ENCODE measurements at regions not wholly inside any gene's neighbourhood (a gene's known extent, or its start where the extent isn't known, plus 50 kb on each side); places are given as distances from the start of the nearest gene placed in this dataset.
"Not testable (repeated sequence)": the region's sequence is repeated elsewhere in the genome, so short reads cannot be mapped to it uniquely, and the experiment has no call there.

GRCh38 chr9:79037338-79037737, 534.4 kb upstream of the TLE4 start:
- DNase-seq, result no peak

- DNase-seq, result no peak
Observed at GRCh38 chr9:79040671-79041070, 531.1 kb upstream of the TLE4 start.

- no peak for DNase-seq
Observed at GRCh38 chr9:79041266-79041665, 530.5 kb upstream of the TLE4 start.

GRCh38 chr9:79043916-79044315, 527.8 kb upstream of the TLE4 start:
- DNase-seq, result no peak

GRCh38 chr9:79046401-79046800, 525.4 kb upstream of the TLE4 start:
- no peak for DNase-seq

- no peak for DNase-seq
Observed at GRCh38 chr9:79049371-79049770, 522.4 kb upstream of the TLE4 start.

GRCh38 chr9:79053598-79053997, 518.2 kb upstream of the TLE4 start:
- no peak for DNase-seq

GRCh38 chr9:79054500-79054899, 517.3 kb upstream of the TLE4 start:
- DNase-seq, result no peak

GRCh38 chr9:79056041-79056440, 515.7 kb upstream of the TLE4 start:
- DNase-seq, result no peak

- DNase-seq, result no peak
Observed at GRCh38 chr9:79057576-79057975, 514.2 kb upstream of the TLE4 start.

GRCh38 chr9:79060766-79061165, 511.0 kb upstream of the TLE4 start:
- no peak for DNase-seq

GRCh38 chr9:79061752-79062616, 509.8 kb upstream of the TLE4 start:
- no peak for DNase-seq

- no peak for DNase-seq
Observed at GRCh38 chr9:79073201-79073600, 498.6 kb upstream of the TLE4 start.

GRCh38 chr9:79080536-79080935, 491.2 kb upstream of the TLE4 start:
- DNase-seq, result no peak

- no peak for DNase-seq
Observed at GRCh38 chr9:79083621-79084020, 488.1 kb upstream of the TLE4 start.

- DNase-seq, result no peak
Observed at GRCh38 chr9:79087133-79087532, 484.6 kb upstream of the TLE4 start.

GRCh38 chr9:79089054-79089560, 482.7 kb upstream of the TLE4 start:
- DNase-seq, result no peak

GRCh38 chr9:79089851-79090250, 481.9 kb upstream of the TLE4 start:
- DNase-seq, result not testable (repeated sequence)

- DNase-seq, result not testable (repeated sequence)
Observed at GRCh38 chr9:79103257-79103656, 468.5 kb upstream of the TLE4 start.

- DNase-seq, result no peak
Observed at GRCh38 chr9:79104216-79104615, 467.5 kb upstream of the TLE4 start.

- no peak for DNase-seq
Observed at GRCh38 chr9:79104951-79105350, 466.8 kb upstream of the TLE4 start.

- no peak for DNase-seq
Observed at GRCh38 chr9:79107911-79108676, 463.7 kb upstream of the TLE4 start.

GRCh38 chr9:79111653-79112052, 460.1 kb upstream of the TLE4 start:
- no peak for DNase-seq

GRCh38 chr9:79115176-79115575, 456.6 kb upstream of the TLE4 start:
- DNase-seq, result no peak
